Lung (tissue), 11 donors: ENCODE measurements at regions not wholly inside any gene's neighbourhood (a gene's known extent, or its start where the extent isn't known, plus 50 kb on each side); places are given as distances from the start of the nearest gene placed in this dataset.

Source experiments
- ATAC-seq: fragments of 200-7000 bp; cut with Tn5 transposase; one replicate; pipeline ENCODE4 v1.9.1; 2020; ENCODE audit warnings: moderate number of reproducible peaks; ENCODE audit not compliant: insufficient read depth, low FRiP score
- DNase-seq, 3 donors: peaks; one replicate each; pipeline ENCODE4 v3.0.0-alpha.2; 2013 to 2017
- H3K27ac ChIP-seq, 2 donors: one replicate each; pipeline ENCODE4 v1.5.1; 2013; ENCODE audit warnings: mild to moderate bottlenecking in 2 of 2, moderate library complexity in 2 of 2, control low read depth in 1 of 2, inconsistent platforms in 1 of 2, low read depth in 1 of 2, low read length in 1 of 2
- H3K27me3 ChIP-seq, 3 donors: one replicate each; pipeline ENCODE4 v1.5.1; 2013; ENCODE audit warnings: low read length in 2 of 3; ENCODE audit not compliant: control insufficient read depth in 3 of 3, insufficient read depth in 3 of 3
- H3K36me3 ChIP-seq, 4 donors: one replicate each; pipeline ENCODE4 v1.5.1; 2013; ENCODE audit warnings: low read length in 4 of 4, mild to moderate bottlenecking in 1 of 4, moderate library complexity in 1 of 4; ENCODE audit not compliant: control insufficient read depth in 4 of 4, insufficient read depth in 4 of 4
- H3K4me1 ChIP-seq, 5 donors: one replicate each; pipeline ENCODE4 v1.5.1; 2013; ENCODE audit warnings: low read length in 5 of 5, mild to moderate bottlenecking in 2 of 5, moderate library complexity in 1 of 5; ENCODE audit not compliant: control insufficient read depth in 5 of 5, insufficient read depth in 5 of 5
- H3K4me3 ChIP-seq: one replicate; pipeline ENCODE4 v1.5.1; 2013; ENCODE audit warnings: mild to moderate bottlenecking, control low read depth, moderate library complexity
- H3K9ac ChIP-seq, 2 donors: one replicate each; pipeline ENCODE4 v1.5.1; 2013; ENCODE audit warnings: low read length in 2 of 2, control low read depth in 1 of 2; ENCODE audit not compliant: insufficient read depth in 1 of 2
- H3K9me3 ChIP-seq, 4 donors: one replicate each; pipeline ENCODE4 v1.5.1; 2013; ENCODE audit warnings: low read length in 3 of 4, mild to moderate bottlenecking in 1 of 4, moderate library complexity in 1 of 4; ENCODE audit not compliant: control insufficient read depth in 4 of 4, insufficient read depth in 3 of 4
- CTCF ChIP-seq: IDR thresholded peaks from 2 replicates; pipeline ENCODE4 v1.5.1; 2012; ENCODE audit warnings: mild to moderate bottlenecking; ENCODE audit errors: control extremely low read depth, extremely low read depth
- WGBS, 2 donors: extraction: QIAGEN DNeasy Blood & Tissue Kit; methylation state at CpG; one replicate each; pipeline ENCODE4 v1.1.7; 2013; 5-methylcytosine and 5-hydroxymethylcytosine counted together
- donor health status: control.
- donor health status: control.
- donor health status: Bipolar disorder and iron deficiency.
- donor health status: healthy.
- donor health status: DM: yes; HTN: yes; CAD: no.

GRCh38 chr7:45450571-45451204 lies 123.5 kb upstream of the ADCY1 start:
- ATAC-seq = no peak
- WGBS, 2 donors = 89 to 98% methylated on average over 2 of the region's 2 CpGs

GRCh38 chr7:45451342-45452035 lies 122.7 kb upstream of the ADCY1 start:
- ATAC-seq (no peak), DNase-seq (no peak)
- no peak overlapping the region for H3K9ac ChIP-seq
- no peak for TF ChIP-seq CTCF
- H3K4me3 ChIP-seq = no peak overlapping the region
- no peaks in the 10 kb centered on the region for H3K36me3 ChIP-seq
- H3K4me1 ChIP-seq = no peaks in the 10 kb centered on the region
- WGBS, 2 donors = 22 to 36% methylated on average over 2 of the region's 2 CpGs
- H3K27me3 ChIP-seq = no peaks in the 10 kb centered on the region
- H3K27ac ChIP-seq = no peak overlapping the region
- H3K9me3 ChIP-seq = no peaks in the 10 kb centered on the region

More at GRCh38 chr7:45450571-45451204, 123.5 kb upstream of the ADCY1 start:
- H3K9ac ChIP-seq = no peak overlapping the region
- H3K4me1 ChIP-seq = no peaks in the 10 kb centered on the region
- H3K36me3 ChIP-seq = no peaks in the 10 kb centered on the region
- no peaks in the 10 kb centered on the region for H3K9me3 ChIP-seq
- no peak overlapping the region for H3K27ac ChIP-seq
- DNase-seq = no peak
- no peak for TF ChIP-seq CTCF
- no peak overlapping the region for H3K4me3 ChIP-seq
- no peaks in the 10 kb centered on the region for H3K27me3 ChIP-seq

- ATAC-seq (no peak), DNase-seq (no peak)
- Histone ChIP-seq H3K9ac (no peak overlapping the region), H3K4me3 (no peak overlapping the region), H3K27ac (no peak overlapping the region), H3K36me3 (no peaks in the 10 kb centered on the region), H3K27me3 (no peaks in the 10 kb centered on the region), H3K9me3 (no peaks in the 10 kb centered on the region), H3K4me1 (no peaks in the 10 kb centered on the region)
- TF ChIP-seq CTCF = no peak
- WGBS, 2 donors = 64 to 65% methylated on average over 3 of the region's 3 CpGs
Measured at GRCh38 chr7:45454771-45455170, 119.4 kb upstream of the ADCY1 start.

GRCh38 chr7:45455662-45456061 lies 118.5 kb upstream of the ADCY1 start:
- Histone ChIP-seq H3K27ac (no peak overlapping the region), H3K27me3 (no peaks in the 10 kb centered on the region), H3K4me1 (no peaks in the 10 kb centered on the region), H3K4me3 (no peak overlapping the region), H3K9ac (no peak overlapping the region), H3K9me3 (no peaks in the 10 kb centered on the region), H3K36me3 (no peaks in the 10 kb centered on the region)
- DNase-seq (no peak), ATAC-seq (peak; percentile 12)
- WGBS, 2 donors = 65 to 80% methylated on average over 4 of the region's 4 CpGs
- no peak for TF ChIP-seq CTCF
